GM13976 (cell line): ENCODE measurements at regions not wholly inside any gene's neighbourhood (a gene's known extent, or its start where the extent isn't known, plus 50 kb on each side); places are given as distances from the start of the nearest gene placed in this dataset.
"Not testable (repeated sequence)": the region's sequence is repeated elsewhere in the genome, so short reads cannot be mapped to it uniquely, and the experiment has no call there.

Experiments
- DNase-seq: peaks from one replicate; pipeline ENCODE4 v3.0.0; 2012; ENCODE audit warnings: low spot score
- CTCF ChIP-seq: IDR thresholded peaks from 2 replicates; pipeline ENCODE4 v1.5.1; 2012; ENCODE audit warnings: borderline replicate concordance, mild to moderate bottlenecking; ENCODE audit not compliant: insufficient read depth; ENCODE audit errors: extremely low read depth, missing control alignments, control extremely low read depth
- in situ Hi-C: fragments of 300-500 bp; cut with MboI; formaldehyde crosslinking; loops from one replicate; pipeline ENCODE4 v1.12.0; 2022; ENCODE audit warnings: low sequenced_read_pairs, mixed read lengths, inconsistent platforms; ENCODE audit not compliant: unreplicated experiment

GRCh38 chr20:5696011-5696559, 54.1 kb upstream of the SHLD1 start:
- no peak for DNase-seq
- in situ Hi-C loops, result no loop called here
- TF ChIP-seq CTCF, result no peak

DNA sequence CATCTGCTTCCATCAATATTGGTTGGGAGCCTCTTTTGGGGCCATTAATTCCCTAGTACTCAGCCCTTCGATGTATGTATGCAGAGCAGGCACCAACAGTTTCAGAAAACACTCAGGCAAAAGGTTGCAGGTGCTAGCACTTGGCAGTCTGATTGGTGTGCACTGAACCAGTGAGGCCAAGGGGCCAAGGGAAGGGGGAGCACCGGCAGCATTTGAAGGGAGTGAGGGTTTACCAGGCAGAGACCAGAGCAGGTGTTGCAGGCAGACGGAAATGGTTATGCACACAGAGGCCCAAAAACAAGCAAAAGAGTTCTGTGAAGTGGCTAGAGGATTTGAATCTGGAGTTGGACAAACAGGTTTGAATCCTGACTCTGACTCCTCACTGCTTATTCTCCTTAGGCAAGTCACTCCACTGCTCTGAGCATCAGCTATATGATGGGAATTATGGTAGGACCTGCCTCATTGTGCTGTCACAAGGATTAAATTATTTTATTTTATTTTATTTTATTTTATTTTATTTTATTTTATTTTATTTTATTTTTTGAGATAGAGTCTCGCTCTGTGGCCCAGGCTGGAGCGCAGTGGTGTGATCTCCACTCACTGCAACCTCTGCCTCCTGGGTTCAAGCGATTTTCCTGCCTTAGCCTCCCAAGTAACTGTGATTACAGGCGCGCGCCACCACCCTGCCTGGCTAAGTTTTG, 58.1 kb upstream of the SHLD1 start:
- TF ChIP-seq CTCF, result no peak
- peak; percentile 74 for DNase-seq
- in situ Hi-C loops, result no loop called here

DNA sequence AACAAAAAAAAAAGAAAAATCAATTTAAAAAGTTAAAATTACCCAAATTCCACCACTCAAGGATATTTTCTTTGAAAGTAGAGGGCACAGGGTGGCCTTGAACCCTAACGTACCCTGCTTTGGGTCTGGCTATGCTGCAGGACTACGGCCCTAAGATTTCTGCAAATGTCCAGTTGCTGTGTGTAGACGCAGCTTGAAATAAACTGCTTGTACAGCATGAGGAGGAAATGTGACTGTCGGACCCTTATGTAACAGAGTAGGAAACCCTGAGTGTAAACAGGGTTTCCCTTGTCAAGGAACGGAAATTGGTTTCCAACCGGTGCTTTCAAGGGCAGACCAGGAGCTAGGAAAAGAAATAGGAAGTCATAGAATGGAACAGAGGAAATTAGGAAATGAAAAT, 60.7 kb upstream of the SHLD1 start:
- in situ Hi-C loops, result no loop called here
- TF ChIP-seq CTCF, result no peak
- DNase-seq, result no peak

DNA sequence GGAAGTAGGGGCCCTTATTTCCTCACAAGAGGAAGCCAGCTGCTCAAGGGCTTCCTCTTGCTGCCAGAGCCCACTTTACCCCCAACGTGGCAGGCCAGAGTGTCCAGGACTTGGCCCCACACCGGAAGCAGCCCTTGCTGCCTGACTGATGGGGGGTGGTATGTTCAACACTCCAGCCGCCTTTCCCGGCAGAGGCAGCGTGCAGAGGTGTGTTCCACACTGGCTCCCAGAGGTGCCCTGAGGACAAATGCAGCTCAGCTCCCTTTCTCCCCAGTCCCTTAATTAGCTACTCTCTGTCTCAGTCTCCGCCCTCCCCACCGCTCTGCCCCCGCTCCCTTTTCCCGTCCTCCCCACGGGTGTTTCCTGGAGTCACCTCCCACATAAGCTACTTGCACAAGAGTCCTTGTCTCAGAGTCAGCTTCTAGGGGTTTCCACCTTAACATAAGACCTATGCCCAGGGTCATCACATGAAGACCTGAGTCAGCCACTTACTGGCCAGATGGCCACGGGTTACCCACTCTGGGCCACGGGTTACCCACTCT, 61.7 kb upstream of the SHLD1 start:
- no peak for TF ChIP-seq CTCF
- in situ Hi-C loops, result no loop called here
- no peak for DNase-seq

GRCh38 chr20:5687884-5688283, 62.3 kb upstream of the SHLD1 start:
- no peak for DNase-seq
- in situ Hi-C loops, result no loop called here
- TF ChIP-seq CTCF, result no peak

GRCh38 chr20:5686384-5687105, 63.7 kb upstream of the SHLD1 start:
- no peak for DNase-seq
- no peak for TF ChIP-seq CTCF
- in situ Hi-C loops, result no loop called here

DNA sequence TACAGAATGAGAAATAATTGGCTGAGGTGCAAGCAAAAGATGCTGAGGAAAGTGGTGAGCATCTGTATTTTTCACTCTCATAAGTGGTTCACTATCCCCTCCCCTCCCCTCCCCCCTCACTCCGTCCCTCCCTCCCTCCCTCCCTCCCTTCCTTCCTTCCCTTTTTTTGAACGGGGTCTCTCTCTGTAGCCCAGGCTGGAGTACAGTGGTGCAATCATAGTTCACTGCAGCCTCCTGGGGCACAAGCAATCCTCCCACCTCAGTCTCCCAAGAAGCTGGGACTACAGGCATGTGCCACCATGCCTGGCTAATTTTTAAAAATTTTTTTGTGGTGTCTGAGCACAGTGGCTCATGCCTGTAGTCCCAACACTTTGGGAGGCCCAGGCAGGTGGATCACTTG, 67.6 kb upstream of the SHLD1 start:
- in situ Hi-C loops, DNase-seq: not testable (repeated sequence)
